Effector CD8-positive, alpha-beta T cell (primary cell): ENCODE measurements at regions not wholly inside any gene's neighbourhood (a gene's known extent, or its start where the extent isn't known, plus 50 kb on each side); places are given as distances from the start of the nearest gene placed in this dataset.

Experiments used
- DNase-seq: peaks from one replicate; lab custom pipeline; 2025; lab: John Stamatoyannopoulos, UW

GRCh38 chr1:209399800-209400199 lies 183.7 kb upstream of the CAMK1G start:
- no peak for DNase-seq

- no peak for DNase-seq
These were observed 182.9 kb upstream of the CAMK1G start for GRCh38 chr1:209400351-209401220.

- DNase-seq: no peak
These were observed 180.8 kb upstream of the CAMK1G start for GRCh38 chr1:209402697-209403096.

DNA sequence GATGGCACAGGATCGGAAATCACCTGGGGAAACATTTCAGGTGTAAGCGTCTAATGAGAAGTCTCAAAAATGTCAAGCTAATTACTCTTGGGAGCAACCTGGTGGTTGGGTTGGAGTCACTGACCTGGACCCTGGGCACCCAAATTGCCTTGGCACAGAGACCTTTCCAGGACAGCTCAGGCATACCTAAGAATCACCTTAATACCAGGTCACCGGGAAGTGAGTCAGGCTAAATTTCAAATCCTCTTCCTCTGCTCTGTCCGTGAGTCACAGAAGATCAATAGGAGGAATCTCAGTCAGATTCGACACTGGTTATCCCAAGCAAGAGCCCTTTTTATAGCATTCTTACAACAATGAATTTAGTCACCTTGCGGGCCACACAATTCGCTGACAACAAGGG lies 179.6 kb upstream of the CAMK1G start:
- DNase-seq: no peak

- no peak for DNase-seq
These were observed 178.9 kb upstream of the CAMK1G start for GRCh38 chr1:209404577-209404976.

DNA sequence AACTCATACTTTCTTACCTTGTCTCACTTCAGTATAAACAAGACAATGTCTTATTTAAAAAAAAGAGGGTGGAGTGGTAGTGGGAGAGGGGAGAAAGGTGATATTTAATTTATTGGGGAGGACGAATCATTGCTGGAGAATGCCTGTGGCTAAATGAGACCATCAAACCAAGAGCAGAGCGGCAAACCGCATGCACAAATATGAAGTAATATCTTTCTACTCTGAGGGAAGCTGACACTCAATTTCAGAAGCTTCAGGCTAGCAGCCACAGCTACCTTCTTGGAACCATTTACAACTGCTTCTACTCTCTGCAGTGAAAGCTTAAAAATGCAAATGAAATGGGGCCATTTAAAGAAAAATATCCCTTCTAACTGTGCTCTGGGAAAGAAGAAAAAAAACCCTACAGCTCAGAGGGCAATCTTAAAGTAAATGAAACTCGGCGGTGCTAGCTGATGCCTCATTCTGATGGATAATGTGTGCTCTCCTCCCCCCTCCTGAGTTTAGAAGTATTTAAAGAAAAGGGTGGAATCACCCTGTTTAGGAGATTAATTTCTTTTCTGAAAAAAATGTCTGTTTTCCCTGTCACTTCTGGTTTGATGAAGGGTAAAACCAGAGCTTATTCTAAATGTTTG lies 178.2 kb upstream of the CAMK1G start:
- no peak for DNase-seq

DNA sequence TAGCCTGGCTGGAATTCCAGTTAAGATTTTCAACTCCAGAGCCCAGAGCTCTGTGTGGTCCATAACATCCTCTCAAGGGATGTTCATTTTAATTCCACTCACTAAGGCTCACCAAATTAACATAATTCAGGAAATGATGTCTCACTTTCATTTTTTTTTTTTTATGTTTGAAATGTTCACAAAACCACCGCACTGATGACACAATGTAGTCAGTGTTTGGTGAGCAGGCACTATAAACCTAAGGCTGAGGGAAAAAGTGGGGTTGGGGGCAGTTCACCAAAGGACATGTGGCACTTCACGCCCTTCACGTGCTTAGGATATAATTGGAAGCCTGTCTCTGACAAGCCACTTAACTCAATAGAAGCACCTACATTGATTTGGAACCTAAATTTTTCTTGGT lies 177.3 kb upstream of the CAMK1G start:
- DNase-seq: no peak

DNA sequence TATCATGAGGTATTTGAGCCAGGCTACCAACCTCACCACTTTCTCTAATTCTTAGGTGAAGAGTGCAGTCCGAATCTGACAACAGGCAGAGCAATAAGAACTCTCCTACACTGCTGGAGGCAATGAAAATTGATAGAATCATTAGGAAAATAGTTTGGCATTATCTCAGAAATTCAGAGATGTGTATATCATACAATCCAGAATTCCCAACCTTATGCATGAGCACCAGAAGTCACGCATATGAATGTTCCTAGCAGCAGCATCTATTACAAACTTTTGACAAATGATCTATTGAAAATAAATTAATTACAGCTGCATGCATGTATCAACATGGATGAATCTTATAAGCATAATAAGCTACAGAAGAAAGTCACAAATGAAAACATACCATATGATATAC lies 176.9 kb upstream of the CAMK1G start:
- DNase-seq: no peak

GRCh38 chr1:209409780-209410179 lies 173.7 kb upstream of the CAMK1G start:
- no peak for DNase-seq

DNA sequence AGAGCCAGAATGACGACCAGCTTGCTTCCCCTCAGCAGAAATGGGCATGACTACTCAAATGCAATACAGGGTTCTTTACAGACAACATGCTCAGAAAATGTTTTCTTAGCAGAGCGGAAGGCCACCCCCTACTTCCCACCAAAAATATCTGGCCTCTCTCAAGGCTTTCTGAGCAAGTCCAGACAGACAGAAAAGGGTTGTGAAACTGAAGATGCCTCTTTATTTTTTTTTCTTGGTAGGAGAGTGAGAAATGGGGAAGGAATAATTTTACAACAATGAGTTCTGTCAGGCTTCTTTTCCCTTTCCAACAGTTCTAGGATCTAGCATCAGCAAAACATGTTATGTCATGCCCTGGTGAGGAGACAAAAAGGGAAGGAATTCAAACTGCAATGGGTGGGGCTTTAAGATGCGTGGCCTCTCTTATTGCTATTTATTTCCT lies 172.0 kb upstream of the CAMK1G start:
- DNase-seq: no peak

DNA sequence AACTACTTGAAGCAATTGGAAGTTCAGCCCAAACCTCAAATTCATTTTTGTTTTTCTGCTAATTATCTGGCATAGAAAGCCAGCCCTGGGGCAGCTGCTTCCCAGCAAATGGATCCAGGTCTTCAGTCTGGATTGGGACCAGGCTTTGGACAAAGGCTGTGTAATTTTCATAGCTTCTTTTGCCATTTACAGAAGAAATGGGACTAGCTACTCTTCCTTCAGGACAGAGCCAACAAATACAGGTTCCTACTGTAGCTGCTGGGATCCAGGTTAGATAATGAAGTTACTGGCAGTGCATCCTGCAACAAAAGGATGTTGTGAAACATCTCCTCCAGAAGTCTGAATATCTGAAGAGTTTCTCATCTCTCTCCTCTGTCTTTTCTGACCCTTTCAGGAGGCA lies 171.5 kb upstream of the CAMK1G start:
- no peak for DNase-seq

DNA sequence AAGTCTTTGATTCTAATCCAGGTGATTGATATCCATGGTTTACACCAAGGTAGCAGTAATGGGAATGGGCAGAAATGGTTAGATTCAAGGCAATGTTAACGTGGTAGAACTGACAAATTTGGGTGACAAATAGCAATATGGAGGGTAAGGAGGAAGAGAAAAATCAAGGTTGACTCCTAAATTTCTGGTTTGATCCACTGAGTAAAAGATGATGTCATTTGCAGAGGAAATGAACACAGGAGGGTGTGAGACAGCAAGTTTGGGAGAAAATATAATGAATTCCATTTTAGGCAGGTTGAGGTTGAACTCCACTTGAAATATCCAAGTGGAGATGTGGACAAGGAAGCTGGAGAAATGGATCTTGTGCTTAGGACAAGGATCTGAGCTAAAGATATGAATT lies 170.9 kb upstream of the CAMK1G start:
- DNase-seq: no peak

DNA sequence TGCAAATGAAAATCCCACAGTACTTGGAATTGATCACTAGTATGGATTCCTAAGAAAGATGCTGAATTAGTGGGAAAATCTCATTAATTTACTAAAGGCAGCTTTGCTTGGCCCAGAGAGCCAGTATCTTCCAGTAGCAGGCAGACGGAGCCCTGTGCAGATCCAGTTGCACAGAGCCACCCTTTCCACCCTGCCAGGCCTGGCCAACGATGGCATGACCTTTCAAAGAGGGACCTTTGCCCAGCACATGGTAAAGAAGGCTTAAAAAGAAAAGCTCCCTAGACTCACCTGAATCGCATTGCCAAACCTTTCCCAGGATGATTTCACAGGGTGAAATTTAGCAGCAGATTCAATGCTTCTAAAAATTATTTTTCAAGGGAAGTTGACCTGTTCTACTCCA lies 170.5 kb upstream of the CAMK1G start:
- no peak for DNase-seq

GRCh38 chr1:209414803-209415329 lies 168.6 kb upstream of the CAMK1G start:
- no peak for DNase-seq

GRCh38 chr1:209416039-209416438 lies 167.5 kb upstream of the CAMK1G start:
- DNase-seq: no peak

DNA sequence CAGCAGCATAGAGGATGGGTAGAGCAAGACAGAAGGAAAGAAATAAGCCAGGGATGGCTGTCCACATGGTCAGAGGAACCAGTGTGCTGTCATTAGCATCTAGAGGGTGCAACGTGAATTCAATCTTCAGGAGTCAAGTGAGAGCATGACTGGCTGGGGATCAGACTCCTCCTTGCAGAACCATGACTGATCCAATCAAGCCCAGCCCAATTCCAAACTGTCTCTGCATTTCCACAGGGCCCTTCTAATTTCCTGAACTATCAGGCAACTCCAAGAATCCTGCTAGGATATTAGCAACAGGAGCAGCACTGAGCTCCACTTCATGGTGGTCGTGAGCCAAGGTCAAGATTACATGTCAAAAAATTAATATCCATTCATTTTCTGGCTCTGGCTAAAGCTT lies 166.8 kb upstream of the CAMK1G start:
- DNase-seq: no peak

- DNase-seq: no peak
These were observed 165.8 kb upstream of the CAMK1G start for GRCh38 chr1:209417761-209418160.

DNA sequence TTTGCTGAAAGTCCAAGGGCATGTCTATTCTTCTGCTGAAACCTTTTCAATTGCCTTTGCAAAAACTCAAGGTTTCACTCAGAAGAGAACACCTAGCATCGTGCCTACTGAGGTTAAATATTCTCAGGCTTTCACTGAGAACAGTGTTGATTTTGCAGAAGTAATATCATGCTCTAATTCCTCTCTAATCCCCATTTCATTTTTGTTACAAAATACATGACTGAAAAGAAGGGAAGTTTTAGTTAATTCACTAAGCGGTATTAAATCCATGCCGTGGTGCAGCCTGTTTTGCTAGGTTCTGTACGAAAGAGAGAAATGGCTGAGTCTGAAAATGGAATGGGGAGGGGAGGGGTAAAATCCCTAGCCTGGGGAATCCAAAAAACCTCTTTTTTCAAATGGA lies 163.2 kb upstream of the CAMK1G start:
- DNase-seq: no peak

GRCh38 chr1:209421186-209421585 lies 162.3 kb upstream of the CAMK1G start:
- no peak for DNase-seq

- DNase-seq: no peak
These were observed 161.4 kb upstream of the CAMK1G start for GRCh38 chr1:209421978-209422680.

DNA sequence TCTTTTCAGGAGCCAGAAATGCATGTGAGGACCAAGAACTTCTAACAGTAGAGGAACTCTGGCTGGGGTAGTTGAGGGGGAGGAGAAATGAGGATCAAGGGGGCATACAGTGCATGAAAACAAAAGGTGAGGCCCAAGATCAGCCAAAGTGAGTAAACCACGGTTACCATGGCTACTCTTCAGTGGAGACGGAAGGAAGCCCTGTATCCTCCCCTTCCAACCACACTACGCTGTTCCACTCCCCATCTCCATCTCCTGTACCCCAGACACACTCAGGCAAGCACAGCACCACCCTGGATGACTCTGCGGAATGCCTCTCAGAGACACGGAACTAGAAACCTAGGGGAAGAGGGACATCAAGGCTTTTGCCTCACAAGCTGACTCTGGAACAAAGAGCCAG lies 157.6 kb upstream of the CAMK1G start:
- no peak for DNase-seq

GRCh38 chr1:209427277-209427676 lies 156.2 kb upstream of the CAMK1G start:
- DNase-seq: no peak

DNA sequence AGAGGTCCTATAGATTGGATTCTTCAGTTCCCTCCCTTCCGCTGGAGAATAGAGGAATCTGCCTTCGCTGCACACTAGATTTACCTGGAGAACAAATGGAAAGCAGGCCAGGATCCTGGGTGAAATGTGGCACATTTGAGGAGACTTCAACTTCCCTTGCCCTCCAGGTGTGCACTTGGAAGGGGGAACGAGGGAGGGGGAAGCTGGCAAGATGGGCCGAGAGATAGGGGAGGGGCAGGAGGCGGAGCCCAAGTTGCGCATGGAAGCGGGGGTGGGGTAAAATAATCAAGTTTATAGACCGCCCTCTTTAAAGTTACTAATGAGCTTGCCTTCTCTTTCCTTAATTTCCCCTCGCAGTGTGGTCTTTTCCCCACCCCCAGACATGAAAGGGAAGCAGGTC lies 155.7 kb upstream of the CAMK1G start:
- DNase-seq: no peak
